ENCODE measurements at regions not wholly inside any gene's neighbourhood (a gene's known extent, or its start where the extent isn't known, plus 50 kb on each side); places are given as distances from the start of the nearest gene placed in this dataset.

GRCh38 chr18:43680096-43680495, 402.8 kb upstream of the SYT4 start:
- Histone ChIP-seq H3K27me3 (ENCODE audit: control insufficient read depth in 5 of 5, insufficient read depth in 4 of 5, low read length in 5 of 5) (no peaks in the 10 kb centered on the region), H3K4me3 (ENCODE audit: low read depth in 1 of 5, low read length in 5 of 5) (no peak overlapping the region), H3K9me3 (ENCODE audit: control insufficient read depth in 5 of 5, low read length in 5 of 5) (no peaks in the 10 kb centered on the region), H3K4me1 (ENCODE audit: control insufficient read depth in 5 of 5, insufficient read depth in 5 of 5, low read length in 5 of 5) (no peaks in the 10 kb centered on the region), H3K27ac (ENCODE audit: low read depth, low read length) (no peak overlapping the region), H3K9ac (ENCODE audit: low read length in 5 of 5) (no peak overlapping the region), H3K36me3 (ENCODE audit: control insufficient read depth in 5 of 5, insufficient read depth in 5 of 5, low read length in 5 of 5) (no peaks in the 10 kb centered on the region)

DNA sequence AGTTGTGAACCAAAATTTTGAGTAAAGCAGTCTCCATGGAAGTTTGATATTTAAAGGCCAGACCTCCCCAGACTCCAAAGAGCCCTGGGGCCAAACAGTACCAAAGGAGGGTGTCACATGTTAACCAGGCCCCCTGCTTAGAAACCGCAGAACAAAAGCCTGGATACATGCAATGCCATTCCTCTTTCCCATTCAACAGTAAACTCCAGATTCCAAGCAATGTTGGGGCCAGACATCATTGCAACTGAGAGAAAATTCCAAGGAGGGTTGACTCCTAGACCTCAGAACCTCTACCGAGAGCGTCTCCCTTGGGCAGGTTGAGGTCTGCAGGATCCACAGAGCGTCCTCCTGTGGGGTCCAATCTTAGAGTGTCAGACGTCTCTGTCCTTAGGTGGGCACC, 404.4 kb upstream of the SYT4 start:
- no peak overlapping the region for H3K9ac ChIP-seq (ENCODE audit: low read length in 5 of 5)
- H3K27me3 ChIP-seq (ENCODE audit: control insufficient read depth in 5 of 5, insufficient read depth in 4 of 5, low read length in 5 of 5) = no peaks in the 10 kb centered on the region

DNA sequence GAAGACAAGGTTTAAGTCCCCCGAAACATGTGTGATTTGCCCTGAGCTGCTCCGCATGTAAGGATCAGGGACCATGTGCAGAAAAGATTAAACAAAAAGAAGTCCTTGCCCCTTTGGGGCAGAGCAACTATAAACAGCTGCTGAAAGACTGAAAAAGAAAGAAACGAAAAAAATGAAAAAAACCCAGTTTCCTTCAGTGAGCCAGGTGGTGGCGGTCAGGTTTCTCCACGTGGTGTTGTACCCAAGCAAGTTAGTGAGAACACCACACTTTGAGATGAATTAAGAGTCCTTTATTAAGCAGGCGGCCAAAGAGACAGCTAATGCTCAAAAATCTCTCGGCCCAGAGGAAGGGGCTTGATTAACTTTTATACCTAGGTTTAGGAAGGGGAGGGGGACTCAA, 404.9 kb upstream of the SYT4 start:
- Histone ChIP-seq H3K27me3 (ENCODE audit: control insufficient read depth in 5 of 5, insufficient read depth in 4 of 5, low read length in 5 of 5) (no peaks in the 10 kb centered on the region), H3K27ac (ENCODE audit: low read depth, low read length) (no peak overlapping the region), H3K4me3 (ENCODE audit: low read depth in 1 of 5, low read length in 5 of 5) (no peak overlapping the region), H3K36me3 (ENCODE audit: control insufficient read depth in 5 of 5, insufficient read depth in 5 of 5, low read length in 5 of 5) (no peaks in the 10 kb centered on the region), H3K9me3 (ENCODE audit: control insufficient read depth in 5 of 5, low read length in 5 of 5) (no peaks in the 10 kb centered on the region), H3K4me1 (ENCODE audit: control insufficient read depth in 5 of 5, insufficient read depth in 5 of 5, low read length in 5 of 5) (no peaks in the 10 kb centered on the region), H3K9ac (ENCODE audit: low read length in 5 of 5) (no peak overlapping the region)

More for the DNA sequence above, 404.4 kb upstream of the SYT4 start:
- Histone ChIP-seq H3K36me3 (ENCODE audit: control insufficient read depth in 5 of 5, insufficient read depth in 5 of 5, low read length in 5 of 5) (no peaks in the 10 kb centered on the region), H3K9me3 (ENCODE audit: control insufficient read depth in 5 of 5, low read length in 5 of 5) (no peaks in the 10 kb centered on the region), H3K4me3 (ENCODE audit: low read depth in 1 of 5, low read length in 5 of 5) (no peak overlapping the region), H3K4me1 (ENCODE audit: control insufficient read depth in 5 of 5, insufficient read depth in 5 of 5, low read length in 5 of 5) (no peaks in the 10 kb centered on the region), H3K27ac (ENCODE audit: low read depth, low read length) (no peak overlapping the region)

GRCh38 chr18:43686709-43687108, 409.4 kb upstream of the SYT4 start:
- H3K27ac ChIP-seq (ENCODE audit: low read depth, low read length) = no peak overlapping the region

GRCh38 chr18:43692099-43692690, 414.9 kb upstream of the SYT4 start:
- no peak overlapping the region for H3K4me3 ChIP-seq (ENCODE audit: low read depth in 1 of 5, low read length in 5 of 5)
- no peaks in the 10 kb centered on the region for H3K27me3 ChIP-seq (ENCODE audit: control insufficient read depth in 5 of 5, insufficient read depth in 4 of 5, low read length in 5 of 5)
- no peak overlapping the region for H3K27ac ChIP-seq (ENCODE audit: low read depth, low read length)
- H3K4me1 ChIP-seq (ENCODE audit: control insufficient read depth in 5 of 5, insufficient read depth in 5 of 5, low read length in 5 of 5) = no peaks in the 10 kb centered on the region
- H3K9me3 ChIP-seq (ENCODE audit: control insufficient read depth in 5 of 5, low read length in 5 of 5) = peaks cover 0 to 7% (median 0%) of the 10 kb centered on the region in 5 donors
- H3K36me3 ChIP-seq (ENCODE audit: control insufficient read depth in 5 of 5, insufficient read depth in 5 of 5, low read length in 5 of 5) = no peaks in the 10 kb centered on the region
- H3K9ac ChIP-seq (ENCODE audit: low read length in 5 of 5) = no peak overlapping the region

More at GRCh38 chr18:43686709-43687108, 409.4 kb upstream of the SYT4 start:
- Histone ChIP-seq H3K27me3 (ENCODE audit: control insufficient read depth in 5 of 5, insufficient read depth in 4 of 5, low read length in 5 of 5) (no peaks in the 10 kb centered on the region), H3K9ac (ENCODE audit: low read length in 5 of 5) (no peak overlapping the region), H3K4me3 (ENCODE audit: low read depth in 1 of 5, low read length in 5 of 5) (no peak overlapping the region), H3K4me1 (ENCODE audit: control insufficient read depth in 5 of 5, insufficient read depth in 5 of 5, low read length in 5 of 5) (no peaks in the 10 kb centered on the region), H3K9me3 (ENCODE audit: control insufficient read depth in 5 of 5, low read length in 5 of 5) (peaks cover 0 to 7% (median 0%) of the 10 kb centered on the region in 5 donors), H3K36me3 (ENCODE audit: control insufficient read depth in 5 of 5, insufficient read depth in 5 of 5, low read length in 5 of 5) (no peaks in the 10 kb centered on the region)

DNA sequence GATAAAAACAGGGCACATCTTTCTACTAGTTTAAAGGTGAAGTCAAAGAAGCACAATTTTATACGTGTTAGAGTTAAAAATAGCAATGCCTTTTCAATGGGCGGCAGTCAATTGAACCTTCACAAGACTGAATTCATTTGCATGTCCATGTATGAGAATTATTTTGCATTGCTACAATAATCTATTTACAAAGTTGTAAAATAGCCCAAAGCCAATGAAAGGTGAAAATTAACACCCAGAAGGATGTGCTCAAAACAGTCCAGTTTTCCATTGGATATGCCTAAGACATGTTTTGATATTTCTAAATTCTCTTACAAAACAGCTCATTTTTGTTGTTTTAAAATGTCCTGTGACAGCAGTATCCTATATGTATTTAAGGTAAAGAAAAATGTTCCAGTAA, 425.1 kb upstream of the SYT4 start:
- no peak overlapping the region for H3K9ac ChIP-seq (ENCODE audit: low read length in 5 of 5)
- H3K27me3 ChIP-seq (ENCODE audit: control insufficient read depth in 5 of 5, insufficient read depth in 4 of 5, low read length in 5 of 5) = no peaks in the 10 kb centered on the region

GRCh38 chr18:43703050-43703449, 425.8 kb upstream of the SYT4 start:
- Histone ChIP-seq H3K4me1 (ENCODE audit: control insufficient read depth in 5 of 5, insufficient read depth in 5 of 5, low read length in 5 of 5) (no peaks in the 10 kb centered on the region), H3K4me3 (ENCODE audit: low read depth in 1 of 5, low read length in 5 of 5) (no peak overlapping the region), H3K27ac (ENCODE audit: low read depth, low read length) (no peak overlapping the region), H3K27me3 (ENCODE audit: control insufficient read depth in 5 of 5, insufficient read depth in 4 of 5, low read length in 5 of 5) (no peaks in the 10 kb centered on the region), H3K9ac (ENCODE audit: low read length in 5 of 5) (no peak overlapping the region), H3K36me3 (ENCODE audit: control insufficient read depth in 5 of 5, insufficient read depth in 5 of 5, low read length in 5 of 5) (no peaks in the 10 kb centered on the region), H3K9me3 (ENCODE audit: control insufficient read depth in 5 of 5, low read length in 5 of 5) (no peaks in the 10 kb centered on the region)

More for the DNA sequence above, 425.1 kb upstream of the SYT4 start:
- H3K9me3 ChIP-seq (ENCODE audit: control insufficient read depth in 5 of 5, low read length in 5 of 5) = no peaks in the 10 kb centered on the region
- no peak overlapping the region for H3K27ac ChIP-seq (ENCODE audit: low read depth, low read length)
- H3K4me1 ChIP-seq (ENCODE audit: control insufficient read depth in 5 of 5, insufficient read depth in 5 of 5, low read length in 5 of 5) = no peaks in the 10 kb centered on the region
- no peaks in the 10 kb centered on the region for H3K36me3 ChIP-seq (ENCODE audit: control insufficient read depth in 5 of 5, insufficient read depth in 5 of 5, low read length in 5 of 5)
- H3K4me3 ChIP-seq (ENCODE audit: low read depth in 1 of 5, low read length in 5 of 5) = no peak overlapping the region

DNA sequence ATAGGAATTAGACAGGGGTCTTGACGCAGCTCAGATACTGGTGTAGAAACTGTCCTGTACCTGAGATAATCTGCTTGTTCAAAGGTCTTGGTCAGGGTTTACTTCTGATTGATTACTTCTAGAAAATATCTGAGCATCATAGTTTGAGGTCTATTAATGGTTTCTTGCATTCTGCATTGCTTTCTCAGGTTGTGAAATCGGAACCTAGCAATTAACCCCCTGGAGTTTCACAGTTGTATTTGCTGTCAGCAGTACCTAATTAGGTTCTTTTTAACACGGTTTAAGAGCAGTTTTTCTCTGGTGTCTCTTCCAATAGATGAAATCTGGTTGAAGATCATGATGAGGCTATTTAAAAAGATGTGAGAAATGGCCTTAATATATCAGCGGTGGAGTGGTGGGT, 428.6 kb upstream of the SYT4 start:
- H3K36me3 ChIP-seq (ENCODE audit: control insufficient read depth in 5 of 5, insufficient read depth in 5 of 5, low read length in 5 of 5) = no peaks in the 10 kb centered on the region
- no peak overlapping the region for H3K27ac ChIP-seq (ENCODE audit: low read depth, low read length)
- H3K27me3 ChIP-seq (ENCODE audit: control insufficient read depth in 5 of 5, insufficient read depth in 4 of 5, low read length in 5 of 5) = no peaks in the 10 kb centered on the region
- H3K4me3 ChIP-seq (ENCODE audit: low read depth in 1 of 5, low read length in 5 of 5) = no peak overlapping the region
- H3K9me3 ChIP-seq (ENCODE audit: control insufficient read depth in 5 of 5, low read length in 5 of 5) = no peaks in the 10 kb centered on the region
- H3K4me1 ChIP-seq (ENCODE audit: control insufficient read depth in 5 of 5, insufficient read depth in 5 of 5, low read length in 5 of 5) = no peaks in the 10 kb centered on the region
- H3K9ac ChIP-seq (ENCODE audit: low read length in 5 of 5) = no peak overlapping the region

- no peaks in the 10 kb centered on the region for H3K27me3 ChIP-seq (ENCODE audit: control insufficient read depth in 5 of 5, insufficient read depth in 4 of 5, low read length in 5 of 5)
- no peak overlapping the region for H3K9ac ChIP-seq (ENCODE audit: low read length in 5 of 5)
- H3K4me1 ChIP-seq (ENCODE audit: control insufficient read depth in 5 of 5, insufficient read depth in 5 of 5, low read length in 5 of 5) = no peaks in the 10 kb centered on the region
- no peak overlapping the region for H3K27ac ChIP-seq (ENCODE audit: low read depth, low read length)
- no peak overlapping the region for H3K4me3 ChIP-seq (ENCODE audit: low read depth in 1 of 5, low read length in 5 of 5)
- H3K36me3 ChIP-seq (ENCODE audit: control insufficient read depth in 5 of 5, insufficient read depth in 5 of 5, low read length in 5 of 5) = no peaks in the 10 kb centered on the region
- H3K9me3 ChIP-seq (ENCODE audit: control insufficient read depth in 5 of 5, low read length in 5 of 5) = peaks cover 0 to 2% (median 0%) of the 10 kb centered on the region in 5 donors
These were observed 432.8 kb upstream of the SYT4 start for GRCh38 chr18:43710135-43710534.

DNA sequence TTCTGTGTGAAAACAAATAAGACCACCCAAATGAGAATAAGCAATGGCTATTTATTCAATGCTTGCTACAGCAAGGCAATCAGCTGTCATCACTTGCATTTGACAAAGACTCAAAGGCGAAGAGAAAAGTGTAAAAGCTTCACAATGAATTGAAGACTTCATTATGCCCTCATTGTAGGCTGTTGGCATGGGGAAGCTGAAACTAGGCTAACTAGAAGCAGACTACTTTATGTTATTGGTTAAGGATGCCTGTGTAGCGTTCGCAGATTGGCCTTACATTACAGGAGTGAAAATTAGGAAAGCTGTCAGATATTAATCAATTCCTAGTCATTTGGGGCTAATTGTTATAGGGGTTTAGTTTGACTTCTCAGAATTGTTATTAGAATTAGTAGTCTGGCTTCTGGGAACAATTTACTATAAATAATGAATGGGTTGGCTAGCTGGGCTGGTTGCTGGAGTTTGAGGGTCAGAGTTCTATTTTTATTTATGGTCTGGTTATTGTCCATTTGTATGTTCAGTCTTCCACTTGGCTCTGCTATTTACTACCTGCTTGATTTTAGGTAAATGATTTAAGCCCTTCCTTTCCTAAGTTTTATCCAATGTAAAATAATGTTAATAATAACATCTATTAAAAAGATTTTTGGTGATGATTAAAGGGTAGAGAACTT, 437.2 kb upstream of the SYT4 start:
- no peaks in the 10 kb centered on the region for H3K4me1 ChIP-seq (ENCODE audit: control insufficient read depth in 5 of 5, insufficient read depth in 5 of 5, low read length in 5 of 5)
- peaks cover 0 to 2% (median 0%) of the 10 kb centered on the region in 5 donors for H3K9me3 ChIP-seq (ENCODE audit: control insufficient read depth in 5 of 5, low read length in 5 of 5)
- no peak overlapping the region for H3K4me3 ChIP-seq (ENCODE audit: low read depth in 1 of 5, low read length in 5 of 5)
- no peak overlapping the region for H3K9ac ChIP-seq (ENCODE audit: low read length in 5 of 5)
- H3K36me3 ChIP-seq (ENCODE audit: control insufficient read depth in 5 of 5, insufficient read depth in 5 of 5, low read length in 5 of 5) = no peaks in the 10 kb centered on the region
- H3K27me3 ChIP-seq (ENCODE audit: control insufficient read depth in 5 of 5, insufficient read depth in 4 of 5, low read length in 5 of 5) = no peaks in the 10 kb centered on the region
- no peak overlapping the region for H3K27ac ChIP-seq (ENCODE audit: low read depth, low read length)

All from subcutaneous abdominal adipose tissue (tissue), 5 donors.